ENCODE measurements at regions not wholly inside any gene's neighbourhood (a gene's known extent, or its start where the extent isn't known, plus 50 kb on each side); places are given as distances from the start of the nearest gene placed in this dataset.

DNA sequence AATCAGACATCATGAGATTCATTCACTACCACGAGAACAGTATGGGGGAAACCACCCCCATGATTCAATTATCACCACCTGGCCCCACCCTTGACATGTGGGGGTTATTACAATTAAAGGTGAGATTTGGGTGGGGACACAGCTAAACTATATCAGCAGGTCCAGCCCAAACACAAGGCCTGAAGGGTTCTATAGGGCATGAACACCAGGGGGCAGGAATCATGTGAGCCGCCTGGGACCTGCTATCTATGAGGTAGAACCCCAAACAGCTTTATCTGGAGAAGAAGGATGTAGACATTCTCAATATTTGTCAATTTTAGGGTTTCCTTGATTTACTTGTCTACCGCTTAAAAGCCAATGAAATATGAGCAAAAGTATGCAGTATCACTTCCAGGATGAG is 294.9 kb upstream of the DEPDC1 start:
- WGBS (ENCODE audit: missing lambda C conversion rate), result 29% methylated on average over 3 of the region's 3 CpGs
- TF ChIP-seq TP53 (CRISPR knock-in tag; IDR thresholded peaks at IDR 0.05) (no peak), EHF (CRISPR knock-in tag; IDR thresholded peaks at IDR 0.05) (no peak), CBX8 (IDR thresholded peaks at IDR 0.05) (no peak)
- POLR2A ChIA-PET, result no interaction called here
- FAIRE-seq, result no peak
- H3K4me2 ChIP-seq, result no peak overlapping the region
- H3K9me3 ChIP-seq, result no peaks in the 10 kb centered on the region
- no peak for ATAC-seq
- no peak overlapping the region for H3K4me3 ChIP-seq
- CTCF ChIA-PET, result interaction anchor here (1.4 kb wide), 1 partner anchor 9 kb away, joined by 4 read pairs; no protein-coding TSS in a partner anchor
- no peak overlapping the region for H3K27ac ChIP-seq
- H3K4me1 ChIP-seq, result no peaks in the 10 kb centered on the region
- no peak for DNase-seq (ENCODE audit: low read depth in 1 of 2, low spot score in 1 of 2)

DNA sequence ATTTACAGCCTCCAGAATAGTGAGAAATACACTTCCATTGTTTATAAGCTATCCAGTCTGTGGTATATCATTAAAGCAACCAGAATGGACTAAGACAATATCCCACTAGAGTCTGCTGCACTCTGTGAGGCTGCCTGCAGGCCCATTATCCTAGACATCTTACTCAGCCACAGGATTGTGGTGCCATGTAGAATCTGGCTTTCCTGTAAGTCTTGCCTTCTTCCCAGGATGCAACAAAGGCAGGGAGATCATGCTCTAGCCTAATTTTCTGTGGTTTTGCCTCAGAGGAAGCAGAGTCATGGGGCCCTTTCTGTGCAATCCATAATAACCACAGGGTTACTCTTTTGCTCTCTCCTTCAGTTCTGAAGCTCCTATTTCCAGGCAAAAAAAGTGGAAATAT is 299.1 kb upstream of the DEPDC1 start:
- ChIA-PET CTCF (no interaction called here), POLR2A (no interaction called here)
- Histone ChIP-seq H3K9me3 (no peaks in the 10 kb centered on the region), H3K27ac (no peak overlapping the region), H3K4me2 (no peak overlapping the region), H3K4me1 (no peaks in the 10 kb centered on the region), H3K4me3 (no peak overlapping the region)
- DNase-seq (ENCODE audit: low read depth in 1 of 2, low spot score in 1 of 2), result no peak
- FAIRE-seq, result no peak
- TF ChIP-seq JUNB (IDR thresholded peaks at IDR 0.05), result no peak
- TF ChIP-seq RCOR1 (IDR thresholded peaks at IDR 0.05; ENCODE audit: low read depth, low read length), result no peak
- no peak for TF ChIP-seq MAZ (IDR thresholded peaks at IDR 0.05; ENCODE audit: borderline replicate concordance, low read depth, low read length)
- TF ChIP-seq EHMT2 (IDR thresholded peaks at IDR 0.05; ENCODE audit: low read depth), result no peak
- no peak for TF ChIP-seq BHLHE40 (IDR thresholded peaks at IDR 0.05; ENCODE audit: low read depth, low read length)
- no peak for TF ChIP-seq CHD4 (IDR thresholded peaks at IDR 0.05; ENCODE audit: borderline replicate concordance)
- TF ChIP-seq EHF (CRISPR knock-in tag; IDR thresholded peaks at IDR 0.05), result no peak
- no peak for TF ChIP-seq CBX8 (IDR thresholded peaks at IDR 0.05)
- TF ChIP-seq GATA3 (IDR thresholded peaks at IDR 0.05; ENCODE audit: borderline replicate concordance), result no peak
- no peak for TF ChIP-seq HDAC2 (IDR thresholded peaks at IDR 0.05)
- TF ChIP-seq SREBF2 (IDR thresholded peaks at IDR 0.05), result no peak
- TF ChIP-seq, protein P1, sequence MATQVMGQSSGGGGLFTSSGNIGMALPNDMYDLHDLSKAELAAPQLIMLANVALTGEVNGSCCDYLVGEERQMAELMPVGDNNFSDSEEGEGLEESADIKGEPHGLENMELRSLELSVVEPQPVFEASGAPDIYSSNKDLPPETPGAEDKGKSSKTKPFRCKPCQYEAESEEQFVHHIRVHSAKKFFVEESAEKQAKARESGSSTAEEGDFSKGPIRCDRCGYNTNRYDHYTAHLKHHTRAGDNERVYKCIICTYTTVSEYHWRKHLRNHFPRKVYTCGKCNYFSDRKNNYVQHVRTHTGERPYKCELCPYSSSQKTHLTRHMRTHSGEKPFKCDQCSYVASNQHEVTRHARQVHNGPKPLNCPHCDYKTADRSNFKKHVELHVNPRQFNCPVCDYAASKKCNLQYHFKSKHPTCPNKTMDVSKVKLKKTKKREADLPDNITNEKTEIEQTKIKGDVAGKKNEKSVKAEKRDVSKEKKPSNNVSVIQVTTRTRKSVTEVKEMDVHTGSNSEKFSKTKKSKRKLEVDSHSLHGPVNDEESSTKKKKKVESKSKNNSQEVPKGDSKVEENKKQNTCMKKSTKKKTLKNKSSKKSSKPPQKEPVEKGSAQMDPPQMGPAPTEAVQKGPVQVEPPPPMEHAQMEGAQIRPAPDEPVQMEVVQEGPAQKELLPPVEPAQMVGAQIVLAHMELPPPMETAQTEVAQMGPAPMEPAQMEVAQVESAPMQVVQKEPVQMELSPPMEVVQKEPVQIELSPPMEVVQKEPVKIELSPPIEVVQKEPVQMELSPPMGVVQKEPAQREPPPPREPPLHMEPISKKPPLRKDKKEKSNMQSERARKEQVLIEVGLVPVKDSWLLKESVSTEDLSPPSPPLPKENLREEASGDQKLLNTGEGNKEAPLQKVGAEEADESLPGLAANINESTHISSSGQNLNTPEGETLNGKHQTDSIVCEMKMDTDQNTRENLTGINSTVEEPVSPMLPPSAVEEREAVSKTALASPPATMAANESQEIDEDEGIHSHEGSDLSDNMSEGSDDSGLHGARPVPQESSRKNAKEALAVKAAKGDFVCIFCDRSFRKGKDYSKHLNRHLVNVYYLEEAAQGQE (IDR thresholded peaks at IDR 0.05), result no peak
- TF ChIP-seq ESRRA (IDR thresholded peaks at IDR 0.05; ENCODE audit: borderline replicate concordance, low read length), result no peak
- TF ChIP-seq KDM5A (IDR thresholded peaks at IDR 0.05), result no peak
- no peak for TF ChIP-seq NR3C1 (IDR thresholded peaks at IDR 0.05)
- no peak for TF ChIP-seq ZFP36 (IDR thresholded peaks at IDR 0.05; ENCODE audit: borderline replicate concordance, partially characterized antibody)
- TF ChIP-seq CEBPB (IDR thresholded peaks at IDR 0.05), result no peak
- TF ChIP-seq, protein P2, sequence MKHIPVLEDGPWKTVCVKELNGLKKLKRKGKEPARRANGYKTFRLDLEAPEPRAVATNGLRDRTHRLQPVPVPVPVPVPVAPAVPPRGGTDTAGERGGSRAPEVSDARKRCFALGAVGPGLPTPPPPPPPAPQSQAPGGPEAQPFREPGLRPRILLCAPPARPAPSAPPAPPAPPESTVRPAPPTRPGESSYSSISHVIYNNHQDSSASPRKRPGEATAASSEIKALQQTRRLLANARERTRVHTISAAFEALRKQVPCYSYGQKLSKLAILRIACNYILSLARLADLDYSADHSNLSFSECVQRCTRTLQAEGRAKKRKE (CRISPR knock-in tag; IDR thresholded peaks at IDR 0.05; ENCODE audit: low read depth), result no peak
- TF ChIP-seq PHF8 (IDR thresholded peaks at IDR 0.05; ENCODE audit: borderline replicate concordance, low read depth), result no peak
- TF ChIP-seq, protein P3, sequence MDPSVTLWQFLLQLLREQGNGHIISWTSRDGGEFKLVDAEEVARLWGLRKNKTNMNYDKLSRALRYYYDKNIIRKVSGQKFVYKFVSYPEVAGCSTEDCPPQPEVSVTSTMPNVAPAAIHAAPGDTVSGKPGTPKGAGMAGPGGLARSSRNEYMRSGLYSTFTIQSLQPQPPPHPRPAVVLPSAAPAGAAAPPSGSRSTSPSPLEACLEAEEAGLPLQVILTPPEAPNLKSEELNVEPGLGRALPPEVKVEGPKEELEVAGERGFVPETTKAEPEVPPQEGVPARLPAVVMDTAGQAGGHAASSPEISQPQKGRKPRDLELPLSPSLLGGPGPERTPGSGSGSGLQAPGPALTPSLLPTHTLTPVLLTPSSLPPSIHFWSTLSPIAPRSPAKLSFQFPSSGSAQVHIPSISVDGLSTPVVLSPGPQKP (IDR thresholded peaks at IDR 0.05; ENCODE audit: low read depth, low read length), result no peak
- no peak for ATAC-seq

DNA sequence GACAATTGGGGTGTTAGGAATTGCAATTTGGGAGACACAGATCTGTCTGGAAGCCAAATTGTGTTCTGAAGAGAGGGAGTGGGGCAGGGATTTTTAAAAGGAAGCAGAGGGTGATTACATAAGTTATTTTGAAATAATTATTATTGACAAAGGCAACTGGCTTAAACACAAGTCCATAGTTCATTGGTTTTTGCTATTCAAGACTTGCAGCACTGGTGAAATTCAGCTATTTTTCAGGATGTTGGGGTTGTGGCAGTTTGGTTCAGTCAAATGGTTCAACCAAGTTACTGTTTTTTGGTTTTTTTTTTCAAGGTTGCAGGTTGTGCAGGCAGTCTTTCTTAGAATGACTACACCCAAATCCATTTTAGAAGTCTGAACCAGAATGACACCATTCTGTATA is 300.0 kb upstream of the DEPDC1 start:
- no peak overlapping the region for H3K27ac ChIP-seq
- ATAC-seq (no peak), DNase-seq (ENCODE audit: low read depth in 1 of 2, low spot score in 1 of 2) (no peak), FAIRE-seq (no peak)
- H3K9me3 ChIP-seq, result no peaks in the 10 kb centered on the region
- ChIA-PET CTCF (no interaction called here), POLR2A (no interaction called here)
- no peak overlapping the region for H3K4me2 ChIP-seq
- no peak overlapping the region for H3K4me3 ChIP-seq
- TF ChIP-seq TFCP2L1 (CRISPR knock-in tag; IDR thresholded peaks at IDR 0.05) (no peak), CBX8 (IDR thresholded peaks at IDR 0.05) (no peak), KDM5A (IDR thresholded peaks at IDR 0.05) (no peak), NR3C1 (IDR thresholded peaks at IDR 0.05) (no peak), KDM1A (IDR thresholded peaks at IDR 0.05; ENCODE audit: low read depth) (no peak)
- TF ChIP-seq, protein P4, sequence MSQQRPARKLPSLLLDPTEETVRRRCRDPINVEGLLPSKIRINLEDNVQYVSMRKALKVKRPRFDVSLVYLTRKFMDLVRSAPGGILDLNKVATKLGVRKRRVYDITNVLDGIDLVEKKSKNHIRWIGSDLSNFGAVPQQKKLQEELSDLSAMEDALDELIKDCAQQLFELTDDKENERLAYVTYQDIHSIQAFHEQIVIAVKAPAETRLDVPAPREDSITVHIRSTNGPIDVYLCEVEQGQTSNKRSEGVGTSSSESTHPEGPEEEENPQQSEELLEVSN (IDR thresholded peaks at IDR 0.05; ENCODE audit: borderline replicate concordance, low read depth), result no peak
- H3K4me1 ChIP-seq, result no peaks in the 10 kb centered on the region

All from A549 (cell line).